K562 (cell line): ENCODE measurements at regions not wholly inside any gene's neighbourhood (a gene's known extent, or its start where the extent isn't known, plus 50 kb on each side); places are given as distances from the start of the nearest gene placed in this dataset.

Source experiments
- ATAC-seq: fragments of 200-7000 bp; cut with Tn5 transposase; 3 replicates; pipeline ENCODE4 v1.9.1; 2020; ENCODE audit warnings: moderate library complexity
- BruUV-seq: library from RNA; stranded (reverse); fragments of 400-500 nt; replicated peaks from 2 replicates; lab custom pipeline; 2021; lab: Mats Ljungman, UMichigan
- CTCF ChIA-PET: fragments of 300-600 bp; formaldehyde crosslinking; extraction: SDS; loops from one replicate; lab custom pipeline; 2021; ENCODE audit warnings: low intra/inter-chr PET ratio; lab: Yijun Ruan, JAX
- POLR2A ChIA-PET: fragments of 300-600, 350-650 bp; sonication (Branson Sonifier 250); formaldehyde crosslinking; extraction: SDS; loops from one replicate; lab custom pipeline; 2021; ENCODE audit warnings: antibody characterized with exemption, inconsistent platforms; lab: Yijun Ruan, JAX
- DNase-seq, 4 experiments: peaks; one replicate each; pipeline versions ENCODE4 v3.0.0 to v3.0.0-alpha.2; 2011 to 2018; ENCODE audit warnings: low spot score in 3 of 4, mixed read lengths in 3 of 4; ENCODE audit errors: extremely low read depth in 1 of 4
- FAIRE-seq: peaks from 2 replicates; lab custom pipeline; 2011; peaks lifted over from hg19 to GRCh38; lab: Jason Lieb, UNC
- H2AFZ ChIP-seq: 2 replicates; pipeline ENCODE4 v1.6.0; 2011; ENCODE audit warnings: low read depth, low read length, control low read depth, inconsistent platforms
- H3K27ac ChIP-seq: fragments of 200-600 bp; 3 replicates; pipeline ENCODE4 v1.8.0; 2011; ENCODE audit warnings: low read depth, mild to moderate bottlenecking, control low read depth, inconsistent platforms, low read length, moderate library complexity, mixed read lengths; ENCODE audit errors: extremely low read depth
- H3K27me3 ChIP-seq, 2 experiments: fragments of 300-600 bp in 1 of 2; 2 replicates in 1 of 2; 3 replicates in 1 of 2; pipeline versions ENCODE4 v1.6.0 to v1.8.0; 2011; ENCODE audit warnings: inconsistent platforms in 2 of 2, low read length in 2 of 2, mild to moderate bottlenecking in 1 of 2, mixed read lengths in 1 of 2, moderate library complexity in 1 of 2; ENCODE audit not compliant: control insufficient read depth in 2 of 2, insufficient read depth in 2 of 2
- H3K36me3 ChIP-seq: fragments of 300-600 bp; 3 replicates; pipeline ENCODE4 v1.8.0; 2011; ENCODE audit warnings: mild to moderate bottlenecking, low read length, inconsistent platforms; ENCODE audit not compliant: control insufficient read depth, insufficient read depth
- H3K4me1 ChIP-seq, 2 experiments: fragments of 200-600 bp in 1 of 2; replicated peaks in 1 of 2; 2 replicates in 1 of 2; 3 replicates in 1 of 2; pipeline versions ENCODE4 v1.5.1 to v1.8.0; 2011; ENCODE audit warnings: inconsistent platforms in 2 of 2, low read length in 2 of 2, mild to moderate bottlenecking in 1 of 2, mixed read lengths in 1 of 2, moderate library complexity in 1 of 2; ENCODE audit not compliant: control insufficient read depth in 2 of 2, insufficient read depth in 2 of 2
- H3K4me2 ChIP-seq: 2 replicates; pipeline ENCODE4 v1.6.1; 2011; ENCODE audit warnings: low read length, control low read depth, inconsistent platforms, mixed read lengths; ENCODE audit not compliant: insufficient read depth
- H3K4me3 ChIP-seq: fragments of 200-600 bp; sonication (generic), shearing (Covaris generic); 2 replicates; pipeline ENCODE4 v1.5.1; 2016; ENCODE audit warnings: control low read depth, inconsistent platforms
- H3K79me2 ChIP-seq: fragments of 200-600 bp; 3 replicates; pipeline ENCODE4 v1.8.0; 2011; ENCODE audit warnings: low read length, inconsistent platforms; ENCODE audit not compliant: control insufficient read depth, insufficient read depth
- H3K9ac ChIP-seq, 2 experiments: 2 replicates each; pipeline versions ENCODE4 v1.6.0 to v1.6.1; 2011; ENCODE audit warnings: low read depth in 2 of 2, low read length in 2 of 2, control low read depth in 1 of 2, inconsistent platforms in 1 of 2, mild to moderate bottlenecking in 1 of 2, mixed read lengths in 1 of 2; ENCODE audit not compliant: insufficient read depth in 1 of 2
- H3K9me1 ChIP-seq: one replicate; pipeline ENCODE4 v1.6.0; 2011; ENCODE audit warnings: inconsistent platforms, mild to moderate bottlenecking, low read length, moderate library complexity; ENCODE audit not compliant: control insufficient read depth, insufficient read depth
- H3K9me3 ChIP-seq: replicated peaks from 2 replicates; pipeline ENCODE4 v1.5.1; 2011; ENCODE audit warnings: low read depth, low read length, inconsistent platforms; ENCODE audit not compliant: control insufficient read depth, insufficient read depth
- H4K20me1 ChIP-seq: replicated peaks from 2 replicates; pipeline ENCODE4 v1.6.1; 2011; ENCODE audit warnings: low read length, inconsistent platforms, mixed read lengths; ENCODE audit not compliant: control insufficient read depth, insufficient read depth
- CHD1 ChIP-seq: fragments of 200-600 bp; sonication (generic); IDR thresholded peaks from one replicate; pipeline ENCODE4 v1.6.1; 2012; ENCODE audit warnings: mild to moderate bottlenecking, moderate library complexity, low read length, inconsistent platforms
- E2F4 ChIP-seq: sonication (generic); formaldehyde crosslinking; IDR thresholded peaks from 2 replicates; pipeline ENCODE4 v1.8.0; 2022; ENCODE audit warnings: mild to moderate bottlenecking, low read depth, missing genetic modification reagents
- ELF2 ChIP-seq: fragments of 250-450 bp; sonication (Bioruptor Pico); IDR thresholded peaks from 2 replicates; pipeline ENCODE4 v1.5.0; 2021; ENCODE audit warnings: mild to moderate bottlenecking
- HDAC3 ChIP-seq: fragments of 450-650 bp; IDR thresholded peaks from 2 replicates; pipeline ENCODE4 v1.6.1; 2018; ENCODE audit warnings: borderline replicate concordance, mild to moderate bottlenecking, moderate library complexity; ENCODE audit not compliant: partially characterized antibody
- HIVEP1 ChIP-seq: fragments of 250-450 bp; sonication (Bioruptor Pico); IDR thresholded peaks from 2 replicates; pipeline ENCODE4 v1.4.0; 2020; ENCODE audit warnings: mild to moderate bottlenecking
- HMGN3 ChIP-seq: IDR thresholded peaks from 2 replicates; pipeline ENCODE4 v1.6.1; 2011; ENCODE audit warnings: borderline replicate concordance, low read depth, mild to moderate bottlenecking, mixed read lengths, low read length; ENCODE audit not compliant: insufficient read length; ENCODE audit errors: extremely low read depth
- KLF16 ChIP-seq: IDR thresholded peaks from 2 replicates; pipeline ENCODE4 v1.6.1; 2016; ENCODE audit warnings: antibody characterized with exemption
- PCBP2 ChIP-seq: fragments of 200-400 bp; formaldehyde crosslinking; IDR thresholded peaks from 2 replicates; pipeline ENCODE4 v1.6.1; 2018; ENCODE audit warnings: low read length, low read depth, mild to moderate bottlenecking, moderate library complexity; ENCODE audit not compliant: poor library complexity, severe bottlenecking
- PHB ChIP-seq: fragments of 250-450 bp; sonication (Bioruptor Pico); IDR thresholded peaks from 2 replicates; pipeline ENCODE4 v1.5.0; 2021
- POLR3A ChIP-seq: IDR thresholded peaks from 2 replicates; pipeline ENCODE4 v1.6.1; 2011; ENCODE audit warnings: borderline replicate concordance, mild to moderate bottlenecking, moderate library complexity; ENCODE audit not compliant: insufficient read length, insufficient read depth; ENCODE audit errors: extremely low read depth
- RBM39 ChIP-seq: fragments of 200-400 bp; formaldehyde crosslinking; optimal IDR thresholded peaks from 2 replicates; pipeline ENCODE3; 2018; ENCODE audit warnings: low read depth, low read length
- RHOXF2B ChIP-seq: fragments of 250-450 bp; sonication (Bioruptor Pico); conservative IDR thresholded peaks from 2 replicates; pipeline ENCODE4 v1.5.1; 2021
- TCF15 ChIP-seq: fragments of 250-450 bp; sonication (Bioruptor Pico); IDR thresholded peaks from 2 replicates; pipeline ENCODE4 v1.8.0; 2022; ENCODE audit warnings: moderate library complexity, mild to moderate bottlenecking, inconsistent platforms
- ZC3H4 ChIP-seq: sonication (generic); formaldehyde crosslinking; IDR thresholded peaks from 2 replicates; pipeline ENCODE4 v1.9.0; 2021; ENCODE audit warnings: missing genetic modification reagents, borderline replicate concordance
- ZEB2 ChIP-seq: fragments of 450-650 bp; IDR thresholded peaks from 2 replicates; pipeline ENCODE4 v1.6.1; 2016
- ZNF134 ChIP-seq: fragments of 250-450 bp; sonication (Bioruptor Pico); conservative IDR thresholded peaks from 2 replicates; pipeline ENCODE4 v1.4.0; 2020
- ZNF165 ChIP-seq: fragments of 250-450 bp; sonication (Bioruptor Pico); IDR thresholded peaks from 2 replicates; pipeline ENCODE4 v1.4.0; 2020; ENCODE audit warnings: borderline replicate concordance
- ZNF551 ChIP-seq: fragments of 250-450 bp; sonication (Bioruptor Pico); IDR thresholded peaks from 2 replicates; pipeline ENCODE4 v1.5.0; 2021; ENCODE audit warnings: mild to moderate bottlenecking, moderate library complexity
- WGBS: fragments of 100-300 bp; shearing (Covaris generic); methylation state at CpG from one replicate; pipeline ENCODE4 v1.1.6; 2016; ENCODE audit warnings: low coverage, mixed read lengths; ENCODE audit not compliant: insufficient coverage; ENCODE audit errors: missing lambda C conversion rate; 5-methylcytosine and 5-hydroxymethylcytosine counted together
- in situ Hi-C: fragments of 300-500 bp; cut with MboI; formaldehyde crosslinking; loops from 4 replicates; pipeline ENCODE4 v1.15.0; 2018; ENCODE audit warnings: inconsistent platforms, mixed read lengths
- intact Hi-C: fragments of 100-400 bp; cut with micrococcal nuclease; formaldehyde crosslinking; loops from 2 replicates; pipeline ENCODE4 v1.14.2; 2022

GRCh38 chr5:27963050-27963783 lies 924.8 kb upstream of the CDH9 start:
- Histone ChIP-seq H3K27ac (no peak overlapping the region), H3K4me1 (no peaks in the 10 kb centered on the region), H3K9ac (no peak overlapping the region), H3K79me2 (no peaks in the 10 kb centered on the region), H4K20me1 (no peaks in the 10 kb centered on the region), H3K4me3 (no peak overlapping the region), H3K4me2 (no peak overlapping the region), H3K9me1 (no peaks in the 10 kb centered on the region), H3K36me3 (no peaks in the 10 kb centered on the region), H3K9me3 (no peaks in the 10 kb centered on the region), H2AFZ (no peak overlapping the region), H3K27me3 (no peaks in the 10 kb centered on the region)
- POLR2A ChIA-PET = no interaction called here
- in situ Hi-C loops (no loop called here), intact Hi-C loops (no loop called here)
- FAIRE-seq = no peak
- BruUV-seq = no TSS peak
- CTCF ChIA-PET = no interaction called here
- 2% methylated on average over 7 of the region's 7 CpGs for WGBS
- no peak for DNase-seq
- no peak for ATAC-seq
- TF ChIP-seq CHD1 (no peak), ZNF165 (CRISPR knock-in tag) (no peak), POLR3A (no peak), ZNF134 (CRISPR knock-in tag) (no peak), ZEB2 (no peak), ELF2 (CRISPR knock-in tag) (no peak), ZNF551 (no peak), PCBP2 (no peak), RBM39 (no peak), ZC3H4 (CRISPR knock-in tag) (no peak), E2F4 (no peak), TCF15 (no peak), RHOXF2B (CRISPR knock-in tag) (no peak), PHB (CRISPR knock-in tag) (no peak), HIVEP1 (CRISPR knock-in tag) (no peak), HMGN3 (no peak), HDAC3 (no peak), KLF16 (no peak)
